ENCODE measurements at regions not wholly inside any gene's neighbourhood (a gene's known extent, or its start where the extent isn't known, plus 50 kb on each side); places are given as distances from the start of the nearest gene placed in this dataset.
A peak's percentile ranks its signal among the peaks of the same experiment; 100 is the strongest.
"Not testable (repeated sequence)": the region's sequence is repeated elsewhere in the genome, so short reads cannot be mapped to it uniquely, and the experiment has no call there.

DNA sequence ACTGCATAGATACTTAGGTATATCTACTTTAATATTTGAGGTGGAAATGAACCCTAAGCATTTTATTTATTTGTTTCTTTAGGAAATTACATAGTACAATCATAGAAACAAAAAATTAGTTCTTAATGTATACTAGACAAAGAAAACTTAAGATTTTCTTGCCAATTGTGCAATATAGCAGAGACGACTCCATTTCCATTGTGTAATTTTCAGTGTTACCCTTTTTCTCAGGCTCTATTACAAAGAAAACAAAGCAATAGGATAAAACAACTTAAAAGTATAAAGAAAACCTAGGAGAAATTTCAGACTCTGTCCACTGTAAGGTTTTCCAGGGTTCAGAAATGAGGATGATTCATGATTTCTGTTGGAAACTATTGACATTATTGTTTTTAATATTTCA, 89.0 kb upstream of the SERTAD2 start:
- DNase-seq (ENCODE audit: extremely low read depth, low read depth): no peak

DNA sequence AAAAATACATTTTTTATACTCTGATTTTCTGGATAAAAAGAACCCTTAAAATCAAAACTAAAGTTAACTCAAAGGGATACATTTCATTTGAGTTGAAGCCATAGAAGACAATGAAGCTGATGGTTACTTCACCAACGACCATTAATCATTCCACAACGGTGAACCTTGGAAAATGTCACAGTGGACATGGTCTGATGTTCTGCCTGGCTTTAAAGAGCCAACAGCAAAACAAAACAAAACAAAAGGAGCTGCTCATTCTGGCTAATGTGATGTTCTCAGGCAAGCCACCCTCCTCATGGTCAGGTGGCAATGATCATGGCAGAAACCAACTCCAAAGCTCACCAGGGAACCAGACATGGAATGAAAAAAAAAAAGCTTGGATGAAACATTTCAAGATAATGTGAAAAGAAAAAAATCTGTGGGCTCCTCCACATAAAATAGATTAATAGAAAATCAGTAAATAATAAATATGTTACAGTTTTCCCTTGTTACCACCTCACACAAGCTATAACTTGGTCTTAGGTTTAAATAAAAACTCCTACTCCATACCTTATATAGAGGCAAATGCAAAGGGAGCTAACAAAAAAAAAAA, 90.1 kb upstream of the SERTAD2 start:
- no peak for DNase-seq (ENCODE audit: extremely low read depth, low read depth)

DNA sequence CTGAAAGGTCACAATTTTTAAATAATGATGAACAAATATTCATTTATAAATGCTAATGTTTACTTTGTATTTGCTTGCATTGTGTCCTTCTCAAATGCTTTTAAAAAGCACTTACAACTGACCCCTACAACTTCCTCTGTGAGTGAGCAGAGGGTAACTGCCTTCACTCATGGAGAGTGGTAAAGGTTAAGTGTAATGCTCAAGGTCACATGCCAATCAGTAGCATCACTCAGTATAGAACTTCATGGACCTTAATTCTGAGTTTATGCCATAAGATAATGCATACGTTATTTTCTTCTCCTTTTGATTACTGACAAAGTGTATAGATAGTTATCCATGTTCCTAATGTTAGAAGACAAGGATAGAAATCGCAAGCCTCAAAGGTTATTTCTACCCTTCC, 91.8 kb upstream of the SERTAD2 start:
- no peak for DNase-seq (ENCODE audit: extremely low read depth, low read depth)

DNA sequence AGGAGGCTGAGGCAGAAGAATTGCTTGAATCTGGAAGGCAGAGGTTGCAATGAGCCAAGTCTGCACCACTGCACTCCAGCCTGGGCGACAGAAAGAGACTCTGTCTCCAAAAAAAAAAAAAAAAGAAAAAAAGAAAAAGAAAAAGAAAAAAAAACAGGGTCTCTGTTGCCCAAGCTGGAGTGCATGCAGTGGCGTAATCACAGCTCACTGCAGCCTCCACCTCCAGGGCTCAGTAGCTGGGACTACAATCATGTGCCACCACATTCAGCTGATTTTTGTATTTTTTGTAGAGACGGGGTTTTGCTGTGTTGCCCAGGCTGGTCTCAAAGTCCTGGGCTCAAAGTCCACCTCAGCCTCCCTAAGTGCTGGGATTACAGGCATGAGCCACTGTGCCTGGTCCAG, 94.0 kb upstream of the SERTAD2 start:
- not testable (repeated sequence) for DNase-seq (ENCODE audit: extremely low read depth, low read depth)

DNA sequence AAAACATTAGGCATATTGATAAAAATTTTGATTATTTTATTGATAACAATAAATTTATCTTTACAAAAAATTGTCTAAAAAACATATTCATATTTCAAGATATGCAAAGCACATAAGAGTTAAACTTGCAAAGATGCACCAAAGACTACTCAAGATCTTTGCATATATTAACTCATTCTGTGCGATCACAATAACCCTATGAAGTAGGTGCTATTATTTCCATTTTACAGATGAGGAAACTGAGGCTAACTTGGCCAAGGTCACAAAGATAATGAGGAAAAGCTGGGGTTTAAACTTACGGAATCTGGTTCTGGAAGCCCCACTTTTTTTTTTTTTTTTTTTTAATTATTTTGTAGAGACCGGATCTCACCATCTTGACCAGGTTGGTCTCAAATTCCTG, 94.4 kb upstream of the SERTAD2 start:
- DNase-seq (ENCODE audit: extremely low read depth, low read depth): no peak

DNA sequence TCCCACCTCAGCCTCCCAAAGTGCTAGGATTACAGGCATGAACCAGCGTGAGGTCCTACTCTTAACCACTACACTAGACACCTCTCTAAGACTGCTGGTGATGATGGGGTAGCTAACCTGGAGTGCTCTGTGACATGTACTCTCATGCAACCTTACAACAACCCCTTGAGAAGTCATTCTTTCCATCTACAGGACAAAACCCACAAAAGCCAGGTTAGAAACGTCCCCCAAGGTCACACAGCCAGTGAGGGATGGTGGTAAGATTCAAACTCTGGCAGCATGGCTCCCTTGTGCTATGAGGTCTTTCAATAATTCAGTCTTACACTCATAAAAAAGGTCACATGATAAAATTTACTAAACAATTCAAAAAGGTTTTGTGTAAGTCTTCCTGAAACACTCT, 94.8 kb upstream of the SERTAD2 start:
- DNase-seq (ENCODE audit: extremely low read depth, low read depth): no peak

DNA sequence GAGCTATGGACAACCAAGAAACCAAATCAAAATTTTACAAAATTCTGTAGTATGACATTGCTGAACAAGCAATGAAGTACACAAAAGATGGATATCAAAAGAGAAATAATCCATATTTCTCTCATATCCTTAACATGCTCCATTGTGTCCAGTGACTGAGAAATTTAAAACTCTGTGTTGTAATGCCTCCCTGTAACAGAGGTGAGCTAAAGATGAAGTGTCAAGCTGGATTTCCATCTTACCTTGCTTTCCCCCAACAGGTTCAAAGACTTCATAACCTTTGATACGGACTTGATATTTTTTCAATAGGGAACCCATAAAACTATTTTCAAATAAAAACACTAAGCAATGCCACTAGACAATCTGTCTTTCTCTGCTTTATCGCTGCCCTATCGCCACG, 95.7 kb upstream of the SERTAD2 start:
- DNase-seq (ENCODE audit: extremely low read depth, low read depth): no peak

DNA sequence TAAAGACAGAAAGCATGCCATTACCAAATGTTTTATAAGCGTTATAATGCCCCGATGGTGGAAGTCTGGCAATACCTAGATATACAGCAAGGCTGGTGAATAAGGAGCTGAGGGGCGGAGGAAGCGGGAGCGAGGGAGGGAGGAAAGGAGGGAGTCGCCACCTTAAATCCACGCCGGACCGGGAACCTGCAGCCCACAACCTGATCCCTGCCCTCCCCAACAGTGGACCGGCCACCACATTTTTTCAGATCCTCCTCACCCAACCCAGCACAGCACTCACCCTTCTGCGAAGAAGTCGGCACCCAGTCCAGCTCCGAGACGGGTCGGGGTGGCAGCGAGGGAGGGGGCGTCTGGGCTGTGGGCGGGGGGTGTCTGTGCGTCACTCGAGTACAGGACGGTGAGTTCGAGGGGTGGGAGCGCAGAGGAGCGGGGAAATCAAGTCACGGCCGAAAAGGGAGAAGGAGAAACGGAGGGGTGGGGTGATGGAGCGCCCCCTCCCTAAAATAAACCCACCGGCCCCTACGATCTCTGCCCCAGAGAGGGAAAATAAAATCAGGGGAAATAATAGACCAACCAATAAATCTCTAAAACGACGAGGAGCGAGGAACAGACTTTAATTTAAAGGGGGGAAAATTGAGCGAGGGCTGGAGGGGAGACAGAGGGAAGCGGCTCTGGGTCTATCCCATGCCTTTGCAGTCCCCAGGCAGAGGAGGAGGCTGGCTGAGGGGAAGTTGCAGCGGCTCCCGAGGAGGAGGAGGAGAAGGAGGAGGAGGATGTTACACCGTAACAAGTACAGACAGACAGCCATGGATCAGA, 96.5 kb upstream of the SERTAD2 start:
- no peak for DNase-seq (ENCODE audit: extremely low read depth, low read depth)

DNA sequence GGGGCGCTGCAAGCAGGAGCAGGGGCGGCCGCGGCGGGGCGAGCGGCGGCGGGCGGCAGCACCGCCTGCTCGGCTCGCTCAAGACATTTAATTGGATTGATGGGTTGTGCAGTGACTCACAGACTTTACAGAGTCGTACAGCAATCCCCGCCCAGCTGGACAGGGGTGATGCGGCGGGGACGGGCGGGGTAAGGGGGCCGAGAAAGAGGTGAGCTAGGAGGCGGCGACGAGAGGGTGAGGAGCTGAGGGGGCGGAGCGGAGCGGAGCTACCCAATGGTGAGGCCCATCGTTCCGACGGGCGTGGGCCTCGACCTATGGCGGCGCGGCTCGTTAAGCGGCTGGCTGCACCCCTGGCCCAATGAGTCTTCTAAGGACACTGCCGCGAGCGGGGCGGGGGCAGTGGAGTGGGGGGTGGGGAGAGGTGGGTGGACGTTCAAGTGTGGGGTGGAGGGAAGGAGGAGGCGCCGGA, 97.1 kb upstream of the SERTAD2 start:
- peak; percentile 99 for DNase-seq (ENCODE audit: extremely low read depth, low read depth)

DNA sequence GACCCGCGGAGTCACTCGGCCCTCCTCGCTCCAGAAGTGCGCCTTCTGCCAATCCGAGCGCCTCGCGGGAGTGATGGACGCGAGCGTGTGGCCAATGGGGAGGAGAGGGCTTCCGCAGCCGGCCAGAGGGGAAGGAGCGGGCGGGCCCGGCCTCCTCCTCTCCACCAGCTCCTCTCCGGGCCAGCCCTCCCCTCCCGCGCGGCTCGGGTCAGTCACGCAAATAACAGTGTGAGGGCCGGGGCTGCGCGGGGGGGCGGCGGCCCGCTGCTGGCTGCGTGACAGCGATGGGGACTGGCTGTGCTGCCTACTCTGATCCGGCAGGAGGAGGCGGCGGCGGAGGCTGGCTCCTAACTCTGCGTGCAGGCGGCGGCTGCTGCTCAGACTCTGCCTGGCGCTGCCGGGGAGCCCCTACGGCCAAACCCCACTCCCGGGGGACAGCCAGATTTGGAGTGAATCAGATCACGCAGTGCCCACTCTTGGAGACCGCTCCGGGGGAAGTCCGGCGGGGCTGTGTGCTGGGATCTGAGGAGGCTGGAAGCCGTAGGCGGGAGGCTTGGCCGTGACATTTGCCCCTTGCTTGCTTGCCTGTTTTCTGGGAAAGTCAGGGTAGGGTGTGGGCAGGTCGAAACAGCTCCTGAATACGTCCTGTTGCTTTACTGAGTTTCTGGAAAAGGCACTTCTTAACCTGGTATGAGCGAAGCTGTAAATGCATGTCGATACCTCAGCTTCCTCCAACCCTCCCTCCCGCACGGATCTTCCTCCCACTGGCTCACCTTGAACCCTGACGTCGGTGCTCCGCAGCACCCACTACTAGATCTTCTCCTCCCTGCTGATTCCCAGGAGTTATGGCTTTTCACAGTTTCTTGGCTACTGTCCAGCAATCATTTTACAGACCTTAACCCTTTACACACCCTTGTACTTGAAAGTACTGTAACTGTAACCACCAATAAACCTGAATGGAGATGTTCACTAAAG, 97.9 kb upstream of the SERTAD2 start:
- DNase-seq (ENCODE audit: extremely low read depth, low read depth): no peak

DNA sequence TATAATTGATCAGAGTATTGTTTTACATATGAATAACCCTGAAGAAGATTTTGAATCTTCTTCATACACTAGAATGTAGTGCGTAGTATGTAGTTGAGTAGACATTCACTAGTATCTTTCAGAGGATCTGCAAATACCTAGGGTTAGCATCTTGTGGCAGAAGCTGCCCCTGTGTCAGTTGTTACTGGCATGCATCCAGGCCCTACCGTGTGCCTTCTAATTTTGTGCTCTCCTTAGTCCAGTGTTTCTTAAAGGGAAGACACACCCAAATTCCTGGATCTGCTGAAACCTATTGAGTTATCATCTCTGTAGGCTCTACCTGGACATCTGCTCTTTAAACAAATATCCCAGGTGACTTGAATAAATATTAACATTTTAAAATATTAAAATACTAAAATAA, 99.7 kb upstream of the SERTAD2 start:
- no peak for DNase-seq (ENCODE audit: extremely low read depth, low read depth)

DNA sequence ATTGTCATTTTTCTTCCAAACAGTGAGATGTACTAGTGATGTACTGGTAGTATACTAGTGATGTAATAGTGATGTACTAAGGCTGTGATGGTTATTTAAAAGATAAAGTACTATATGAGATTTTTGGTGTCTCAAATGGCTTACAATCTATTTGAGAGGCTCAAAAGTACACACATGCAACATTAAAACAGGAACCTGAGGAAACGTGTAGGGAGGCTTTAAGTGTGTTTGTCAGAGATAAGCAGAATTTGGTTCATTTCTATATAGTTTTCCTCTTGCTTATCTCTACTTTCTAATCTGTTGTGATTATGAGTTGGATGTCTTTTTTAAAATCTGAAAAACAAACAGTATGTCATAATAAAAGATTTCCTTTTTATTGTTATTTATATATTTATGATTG, 100.9 kb upstream of the SERTAD2 start:
- DNase-seq (ENCODE audit: extremely low read depth, low read depth): no peak

DNA sequence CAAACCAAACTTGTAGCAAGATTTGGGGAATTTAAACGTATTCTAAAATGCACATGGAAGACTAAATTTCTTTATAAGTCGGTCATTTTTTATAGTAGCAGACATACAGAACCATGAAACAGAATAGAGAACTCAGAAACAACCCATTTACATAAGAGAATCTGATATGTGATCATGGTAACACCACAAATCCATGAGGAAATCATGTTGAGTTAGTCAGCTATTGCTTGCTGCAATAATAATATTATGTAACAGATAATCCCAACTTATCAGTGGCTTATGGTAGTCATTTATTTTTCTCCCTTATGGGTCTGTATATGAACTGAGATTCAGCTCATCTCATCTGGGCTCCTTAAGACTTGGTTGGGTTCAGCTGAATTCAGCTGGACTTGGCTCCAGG, 103.4 kb upstream of the SERTAD2 start:
- no peak for DNase-seq (ENCODE audit: extremely low read depth, low read depth)

DNA sequence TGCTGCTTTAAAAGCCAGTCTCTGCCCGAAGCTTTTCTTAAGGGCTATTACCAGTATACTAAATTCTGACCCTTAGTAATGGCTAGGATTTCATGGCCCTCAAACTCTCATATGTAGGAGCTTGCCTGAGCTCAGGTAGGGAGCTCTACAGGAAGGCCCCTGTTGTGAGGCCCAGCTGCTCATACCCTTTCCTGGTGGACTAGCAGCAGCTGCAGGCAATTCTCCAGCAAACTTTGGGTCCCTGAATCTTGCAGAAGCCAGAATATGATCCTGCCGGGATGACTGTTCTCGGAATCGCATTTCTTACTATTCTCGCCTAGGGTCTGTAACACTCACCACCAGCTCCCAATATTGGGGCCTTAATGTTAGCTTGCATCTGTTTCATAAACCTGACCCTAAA, 106.4 kb upstream of the SERTAD2 start:
- DNase-seq (ENCODE audit: extremely low read depth, low read depth): no peak

DNA sequence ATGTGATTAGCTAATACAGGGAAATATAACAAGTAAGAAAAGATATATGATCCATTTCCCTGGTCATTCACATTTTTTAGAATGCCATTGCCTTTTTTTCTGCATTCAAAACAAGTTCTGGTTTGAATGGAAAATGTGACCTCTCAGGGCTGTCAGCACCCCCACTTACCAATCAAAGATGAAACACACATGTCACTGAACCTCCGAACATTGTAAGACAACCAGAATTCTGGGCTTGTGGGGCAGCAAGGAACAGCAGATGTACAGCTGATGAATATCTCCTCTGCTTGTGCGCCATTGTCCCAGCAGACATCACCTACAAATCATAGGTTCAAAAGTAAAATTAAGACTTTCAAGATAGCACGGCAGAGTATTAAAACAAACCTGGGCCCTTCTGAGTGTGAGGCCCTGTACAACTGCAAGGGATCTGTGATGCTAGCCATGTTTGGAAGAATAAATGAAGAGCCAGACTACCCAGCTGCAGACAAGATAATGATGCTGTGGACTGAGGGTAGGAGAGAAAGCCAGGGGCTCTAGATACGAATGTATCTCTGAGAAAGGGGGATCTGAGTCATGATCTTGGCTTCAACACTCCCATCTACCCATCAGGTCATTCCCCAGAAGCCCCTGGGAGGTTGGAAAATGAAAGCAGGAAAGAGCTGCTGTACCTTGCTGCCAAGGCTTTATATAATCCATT, 108.7 kb upstream of the SERTAD2 start:
- no peak for DNase-seq (ENCODE audit: extremely low read depth, low read depth)

DNA sequence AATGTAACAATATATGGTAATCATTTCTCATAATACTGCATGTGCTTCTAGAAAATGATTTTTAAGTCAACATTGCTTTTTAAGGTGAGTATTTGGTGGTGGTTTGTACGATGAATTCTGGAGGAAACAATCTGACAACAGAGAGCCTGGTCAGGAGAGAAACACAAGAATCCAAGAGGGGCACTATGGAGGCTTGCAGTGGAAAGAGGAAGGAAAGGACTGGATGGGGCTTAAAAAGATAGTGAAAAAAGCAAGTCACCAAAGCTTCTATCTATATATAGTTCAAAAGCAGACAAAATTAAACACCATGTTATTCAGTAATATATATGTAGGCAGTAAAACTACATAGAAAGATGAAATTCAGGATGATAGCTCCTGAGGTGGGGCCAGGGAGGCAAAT, 109.4 kb upstream of the SERTAD2 start:
- no peak for DNase-seq (ENCODE audit: extremely low read depth, low read depth)

DNA sequence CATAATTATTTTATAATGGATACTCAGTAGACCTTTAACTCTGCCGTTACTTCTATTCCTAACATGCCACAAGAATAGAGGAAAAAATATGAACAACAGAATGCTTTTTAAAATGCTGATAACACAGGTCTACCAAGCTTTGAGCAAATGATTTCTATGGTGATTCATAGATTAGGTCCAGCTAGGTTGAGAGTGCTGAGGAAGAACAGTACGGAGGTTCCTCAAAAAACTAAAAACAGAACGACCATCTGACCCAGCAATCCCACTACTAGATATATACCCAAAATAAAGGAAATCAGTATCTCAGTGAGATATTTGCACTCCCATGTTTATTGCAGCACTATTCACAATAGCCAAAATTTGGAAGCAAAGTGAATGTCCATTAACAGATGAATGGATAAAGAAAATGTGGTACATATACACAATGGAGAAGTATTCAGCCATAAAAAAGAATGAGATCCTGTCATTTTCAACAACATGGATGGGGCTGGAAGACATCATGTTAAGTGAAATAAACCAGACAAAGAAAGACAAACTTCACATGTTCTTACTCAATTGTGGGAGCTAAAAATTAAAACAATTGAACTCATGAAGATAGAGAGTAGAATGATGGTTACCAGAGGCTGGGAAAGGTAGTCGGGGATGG, 111.6 kb upstream of the SERTAD2 start:
- DNase-seq (ENCODE audit: extremely low read depth, low read depth): no peak

DNA sequence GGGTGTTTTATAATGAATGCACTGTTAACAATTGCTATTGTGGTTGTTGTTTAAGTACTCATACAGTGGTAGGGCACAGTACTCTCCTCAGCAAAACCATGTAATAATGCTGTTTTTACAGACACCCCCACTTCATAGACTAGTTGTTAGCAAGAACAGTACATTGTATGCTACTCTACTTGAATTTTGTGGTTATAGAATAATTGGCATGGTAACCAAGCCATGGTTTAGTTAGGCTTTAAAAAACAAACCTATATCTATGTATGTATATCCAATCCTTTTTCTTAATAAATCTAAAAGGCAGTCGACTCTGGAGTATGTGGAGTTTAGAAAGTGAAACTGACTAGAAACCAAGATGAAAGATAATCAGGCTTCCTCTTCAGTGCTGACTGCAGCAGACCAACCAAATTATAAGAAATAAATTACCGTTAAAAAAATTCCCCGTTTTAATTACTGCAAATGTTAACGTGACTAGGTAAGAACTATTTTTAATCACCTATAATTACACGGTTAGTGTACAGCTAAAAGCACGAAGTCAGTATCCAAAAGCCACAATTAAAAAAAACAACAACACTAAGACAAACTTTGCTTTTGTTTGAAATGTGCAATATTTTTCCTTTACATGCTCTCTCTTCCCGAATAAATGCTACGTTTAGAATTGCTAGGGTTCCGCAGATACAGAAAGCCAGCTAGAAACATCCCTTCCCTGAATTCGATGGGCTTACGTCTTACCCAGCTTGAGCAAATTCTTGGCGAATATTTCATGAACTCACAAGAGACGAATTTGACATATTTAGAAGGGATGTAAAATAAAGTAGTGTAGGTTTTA, 113.3 kb upstream of the SERTAD2 start:
- no peak for DNase-seq (ENCODE audit: extremely low read depth, low read depth)

Data from NCI-H460 (cell line).